Osteoblast (primary cell): ENCODE measurements at regions not wholly inside any gene's neighbourhood (a gene's known extent, or its start where the extent isn't known, plus 50 kb on each side); places are given as distances from the start of the nearest gene placed in this dataset.

ENCODE experiments used
- DNase-seq: peaks from one replicate; pipeline ENCODE4 v3.0.0; 2011; ENCODE audit warnings: low spot score, mixed read lengths; ENCODE audit not compliant: insufficient read length; ENCODE audit errors: missing footprints
- H2AFZ ChIP-seq: 2 replicates; pipeline ENCODE4 v1.6.0; 2011; ENCODE audit warnings: mild to moderate bottlenecking, low read length
- H3K27ac ChIP-seq: 2 replicates; pipeline ENCODE4 v1.5.1; 2011; ENCODE audit warnings: mild to moderate bottlenecking, low read depth, low read length, moderate library complexity
- H3K27me3 ChIP-seq: 2 replicates; pipeline ENCODE4 v1.6.0; 2012; ENCODE audit warnings: mild to moderate bottlenecking, control low read depth, inconsistent platforms, low read length, moderate library complexity; ENCODE audit not compliant: insufficient read depth
- H3K36me3 ChIP-seq: 2 replicates; pipeline ENCODE4 v1.5.1; 2011; ENCODE audit warnings: mild to moderate bottlenecking, low read length, control low read depth, moderate library complexity; ENCODE audit not compliant: insufficient read depth
- H3K4me1 ChIP-seq: 2 replicates; pipeline ENCODE4 v1.5.1; 2011; ENCODE audit warnings: mild to moderate bottlenecking, low read length, control low read depth, moderate library complexity; ENCODE audit not compliant: insufficient read depth
- H3K4me2 ChIP-seq: 2 replicates; pipeline ENCODE4 v1.6.0; 2011; ENCODE audit warnings: mild to moderate bottlenecking, low read length; ENCODE audit not compliant: insufficient read depth
- H3K4me3 ChIP-seq: fragments of 200-600 bp; sonication (generic); 3 replicates; pipeline ENCODE4 v1.5.1; 2012; ENCODE audit warnings: mild to moderate bottlenecking, low read length, inconsistent platforms; ENCODE audit not compliant: insufficient read depth
- H3K79me2 ChIP-seq: 2 replicates; pipeline ENCODE4 v1.6.0; 2012; ENCODE audit warnings: mild to moderate bottlenecking, low read length, control low read depth, inconsistent platforms; ENCODE audit not compliant: insufficient read depth
- H3K9me3 ChIP-seq: 2 replicates; pipeline ENCODE4 v1.5.1; 2011; ENCODE audit warnings: low read depth, low read length, control low read depth
- H4K20me1 ChIP-seq: 2 replicates; pipeline ENCODE4 v1.6.0; 2012; ENCODE audit warnings: mild to moderate bottlenecking, low read length, control low read depth; ENCODE audit not compliant: insufficient read depth
- TF ChIP-seq, protein P1 (sequence below): IDR thresholded peaks from 2 replicates; pipeline ENCODE4 v1.5.1; 2011; ENCODE audit warnings: mild to moderate bottlenecking, low read depth, low read length, moderate library complexity; ENCODE audit errors: extremely low read depth

DNA sequence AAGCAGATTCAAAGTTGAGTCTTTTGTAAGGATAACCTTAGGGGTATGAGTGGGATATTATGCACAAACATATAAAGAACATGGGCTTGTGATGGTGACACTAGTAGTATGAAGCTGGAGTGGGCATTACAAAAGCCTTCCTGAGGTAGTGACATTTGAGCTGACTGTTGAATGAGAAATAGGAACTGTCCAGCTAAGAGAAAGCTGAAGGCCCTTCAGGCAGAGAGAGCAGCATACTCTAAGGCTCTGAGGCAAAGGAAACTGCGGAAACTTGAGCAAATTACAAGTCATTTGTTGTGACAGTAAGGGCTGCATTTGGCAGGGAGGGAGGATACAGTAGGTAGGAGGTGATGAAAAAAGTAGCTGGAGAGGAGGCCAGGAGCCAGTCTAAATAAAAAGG, 190.7 kb upstream of the CD96 start:
- Histone ChIP-seq H3K27me3 (no peaks in the 10 kb centered on the region), H3K4me3 (no peak overlapping the region), H3K79me2 (no peaks in the 10 kb centered on the region), H3K4me1 (no peaks in the 10 kb centered on the region), H3K36me3 (no peaks in the 10 kb centered on the region), H3K27ac (no peak overlapping the region), H2AFZ (no peak overlapping the region), H3K4me2 (no peak overlapping the region), H4K20me1 (no peaks in the 10 kb centered on the region), H3K9me3 (no peaks in the 10 kb centered on the region)
- TF ChIP-seq, protein P1, sequence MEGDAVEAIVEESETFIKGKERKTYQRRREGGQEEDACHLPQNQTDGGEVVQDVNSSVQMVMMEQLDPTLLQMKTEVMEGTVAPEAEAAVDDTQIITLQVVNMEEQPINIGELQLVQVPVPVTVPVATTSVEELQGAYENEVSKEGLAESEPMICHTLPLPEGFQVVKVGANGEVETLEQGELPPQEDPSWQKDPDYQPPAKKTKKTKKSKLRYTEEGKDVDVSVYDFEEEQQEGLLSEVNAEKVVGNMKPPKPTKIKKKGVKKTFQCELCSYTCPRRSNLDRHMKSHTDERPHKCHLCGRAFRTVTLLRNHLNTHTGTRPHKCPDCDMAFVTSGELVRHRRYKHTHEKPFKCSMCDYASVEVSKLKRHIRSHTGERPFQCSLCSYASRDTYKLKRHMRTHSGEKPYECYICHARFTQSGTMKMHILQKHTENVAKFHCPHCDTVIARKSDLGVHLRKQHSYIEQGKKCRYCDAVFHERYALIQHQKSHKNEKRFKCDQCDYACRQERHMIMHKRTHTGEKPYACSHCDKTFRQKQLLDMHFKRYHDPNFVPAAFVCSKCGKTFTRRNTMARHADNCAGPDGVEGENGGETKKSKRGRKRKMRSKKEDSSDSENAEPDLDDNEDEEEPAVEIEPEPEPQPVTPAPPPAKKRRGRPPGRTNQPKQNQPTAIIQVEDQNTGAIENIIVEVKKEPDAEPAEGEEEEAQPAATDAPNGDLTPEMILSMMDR = no peak
- DNase-seq = no peak

DNA sequence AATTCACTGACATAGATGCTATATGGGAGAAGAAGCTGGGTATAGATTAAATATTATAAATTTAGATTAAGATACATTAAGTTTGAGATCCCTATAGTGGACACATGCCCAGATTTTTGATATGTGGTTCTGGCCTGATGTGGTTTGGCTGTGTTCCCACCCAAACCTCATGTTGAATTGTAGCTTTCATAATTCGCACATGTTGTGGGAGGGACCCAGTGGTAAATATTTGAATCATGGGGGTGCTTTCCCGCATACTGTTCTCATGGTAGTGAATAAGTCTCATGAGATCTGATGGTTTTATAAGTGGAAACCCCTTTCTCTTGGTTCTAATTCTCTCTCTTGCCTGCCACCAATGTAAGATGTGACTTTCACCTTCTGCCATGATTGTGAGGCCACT, 189.4 kb upstream of the CD96 start:
- no peaks in the 10 kb centered on the region for H3K4me1 ChIP-seq

DNA sequence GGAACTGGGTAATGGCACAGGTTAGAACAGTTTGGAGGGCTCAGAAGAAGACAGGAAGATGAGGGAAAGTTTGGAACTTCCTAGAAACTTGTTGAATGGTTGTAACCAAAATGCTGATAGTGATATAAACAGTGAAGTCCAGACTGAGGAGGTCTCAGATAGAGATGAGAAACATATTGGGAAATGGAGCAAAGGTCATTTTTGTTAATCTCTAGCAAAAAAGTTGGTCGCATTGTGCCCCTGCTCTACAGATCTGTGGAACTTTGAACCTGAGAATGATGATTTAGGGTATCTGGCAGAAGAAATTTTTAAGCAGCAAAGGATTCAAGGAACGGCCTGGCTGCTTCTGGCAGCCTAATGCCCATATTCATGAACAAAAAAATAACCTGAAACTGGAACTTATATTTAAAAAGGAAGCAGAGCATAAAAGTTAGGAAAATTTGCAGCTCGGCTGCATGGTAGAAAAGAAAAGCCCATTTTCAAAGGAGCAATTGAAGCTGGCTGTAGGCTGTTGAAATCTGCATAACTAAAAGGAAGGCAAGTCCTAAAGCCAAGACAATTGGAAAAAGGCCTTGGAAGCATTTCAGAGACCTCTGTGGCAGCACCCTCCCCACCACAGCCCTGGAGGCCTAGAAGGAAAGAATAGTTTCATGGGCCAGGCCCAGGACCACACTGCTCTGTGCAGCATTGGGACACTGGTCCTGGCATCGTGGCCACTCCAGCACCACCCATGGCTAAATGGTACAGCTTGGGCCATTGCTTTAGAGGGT, 182.6 kb upstream of the CD96 start:
- no peaks in the 10 kb centered on the region for H3K27me3 ChIP-seq
- H2AFZ ChIP-seq = no peak overlapping the region

More for the DNA sequence above, 189.4 kb upstream of the CD96 start:
- no peaks in the 10 kb centered on the region for H4K20me1 ChIP-seq
- TF ChIP-seq, protein P1 = no peak
- H3K36me3 ChIP-seq = no peaks in the 10 kb centered on the region
- H2AFZ ChIP-seq = no peak overlapping the region
- DNase-seq = no peak
- H3K27ac ChIP-seq = no peak overlapping the region
- no peaks in the 10 kb centered on the region for H3K9me3 ChIP-seq
- no peak overlapping the region for H3K4me3 ChIP-seq
- no peaks in the 10 kb centered on the region for H3K79me2 ChIP-seq
- no peaks in the 10 kb centered on the region for H3K27me3 ChIP-seq
- H3K4me2 ChIP-seq = no peak overlapping the region

DNA sequence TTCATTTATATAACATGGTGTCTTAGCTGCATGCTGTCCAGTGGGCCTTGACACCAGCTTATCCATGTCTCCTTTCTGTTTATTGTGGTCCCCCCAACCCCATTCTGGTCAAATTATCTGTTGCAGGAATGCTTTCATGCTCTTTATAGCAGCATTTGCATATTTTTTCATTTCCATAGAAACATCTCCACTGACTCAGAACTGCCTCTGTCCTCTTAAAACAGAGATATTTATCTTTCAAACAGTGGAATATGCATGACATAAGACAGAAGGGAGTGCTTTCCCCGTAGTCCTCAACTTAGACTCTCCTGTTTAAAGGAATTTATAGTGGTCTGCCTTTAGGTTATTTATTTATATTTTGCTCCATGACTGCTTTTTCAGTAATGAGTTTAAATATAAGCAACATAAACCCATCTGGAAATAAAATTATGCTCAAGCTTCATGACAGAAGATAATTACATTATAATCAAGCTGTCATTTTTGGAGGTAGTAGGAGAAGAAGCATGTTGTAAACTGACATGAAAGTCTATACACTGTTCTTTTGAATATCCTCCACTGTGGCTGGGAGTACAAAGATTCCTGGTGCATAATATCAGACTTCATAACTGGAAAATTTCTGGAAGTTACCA, 179.5 kb upstream of the CD96 start:
- Histone ChIP-seq H3K79me2 (no peaks in the 10 kb centered on the region), H3K27ac (no peak overlapping the region), H3K4me1 (no peaks in the 10 kb centered on the region), H4K20me1 (no peaks in the 10 kb centered on the region), H3K4me3 (no peak overlapping the region), H3K36me3 (no peaks in the 10 kb centered on the region), H3K27me3 (no peaks in the 10 kb centered on the region), H3K9me3 (no peaks in the 10 kb centered on the region), H2AFZ (no peak overlapping the region), H3K4me2 (no peak overlapping the region)
- no peak for DNase-seq
- TF ChIP-seq, protein P1 = no peak

More for the DNA sequence above, 182.6 kb upstream of the CD96 start:
- TF ChIP-seq, protein P1 = no peak
- H3K27ac ChIP-seq = no peak overlapping the region
- H3K4me2 ChIP-seq = no peak overlapping the region
- H3K79me2 ChIP-seq = no peaks in the 10 kb centered on the region
- H3K4me3 ChIP-seq = no peak overlapping the region
- no peak for DNase-seq
- no peaks in the 10 kb centered on the region for H3K36me3 ChIP-seq
- no peaks in the 10 kb centered on the region for H3K4me1 ChIP-seq
- H4K20me1 ChIP-seq = no peaks in the 10 kb centered on the region
- no peaks in the 10 kb centered on the region for H3K9me3 ChIP-seq
